Fibroblast of peridontal ligament (primary cell): ENCODE measurements at regions not wholly inside any gene's neighbourhood (a gene's known extent, or its start where the extent isn't known, plus 50 kb on each side); places are given as distances from the start of the nearest gene placed in this dataset.
"Not testable (repeated sequence)": the region's sequence is repeated elsewhere in the genome, so short reads cannot be mapped to it uniquely, and the experiment has no call there.

Source experiments
- DNase-seq: peaks from one replicate; pipeline ENCODE4 v3.0.0-alpha.2; 2010; ENCODE audit errors: extremely low read depth

DNA sequence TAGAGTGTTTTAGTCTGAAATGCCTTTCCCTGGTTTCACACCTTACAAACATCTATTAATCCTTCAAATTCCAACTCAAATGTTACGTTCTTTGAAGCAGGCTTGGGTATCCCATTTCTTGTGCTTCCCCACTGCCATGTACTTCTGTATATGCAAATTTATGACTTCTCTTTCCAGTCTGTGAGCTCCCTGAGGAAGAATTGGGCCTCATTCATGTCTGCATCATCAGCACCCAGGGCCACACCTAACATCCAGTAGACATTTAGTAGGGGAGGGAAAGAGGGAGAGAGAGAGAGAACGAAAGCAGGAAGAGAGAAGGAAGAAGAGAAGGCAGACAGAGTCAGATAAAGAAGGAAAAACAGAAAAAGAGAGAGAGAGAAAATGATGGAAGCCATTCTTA is 53.3 kb upstream of the KY start:
- no peak for DNase-seq

DNA sequence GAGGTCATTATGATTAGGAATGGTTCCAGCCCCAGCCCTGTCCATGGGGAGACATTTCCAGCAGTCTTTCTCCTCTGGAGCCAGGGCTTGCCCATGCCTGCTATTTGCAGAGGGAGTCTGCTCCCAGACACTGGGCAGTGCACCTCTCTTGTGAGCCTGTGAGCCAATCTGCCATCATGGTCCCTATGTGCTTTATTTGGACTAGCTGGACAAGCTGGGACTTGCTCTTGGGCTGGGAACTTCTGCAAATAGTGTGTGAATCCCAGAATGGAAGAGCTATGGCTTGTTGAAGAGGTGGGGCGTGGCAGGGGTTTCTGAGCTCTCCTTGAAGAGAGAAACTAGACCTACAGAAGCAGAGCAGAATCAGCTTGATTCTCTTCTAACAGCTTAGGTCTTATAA is 53.7 kb upstream of the KY start:
- no peak for DNase-seq

DNA sequence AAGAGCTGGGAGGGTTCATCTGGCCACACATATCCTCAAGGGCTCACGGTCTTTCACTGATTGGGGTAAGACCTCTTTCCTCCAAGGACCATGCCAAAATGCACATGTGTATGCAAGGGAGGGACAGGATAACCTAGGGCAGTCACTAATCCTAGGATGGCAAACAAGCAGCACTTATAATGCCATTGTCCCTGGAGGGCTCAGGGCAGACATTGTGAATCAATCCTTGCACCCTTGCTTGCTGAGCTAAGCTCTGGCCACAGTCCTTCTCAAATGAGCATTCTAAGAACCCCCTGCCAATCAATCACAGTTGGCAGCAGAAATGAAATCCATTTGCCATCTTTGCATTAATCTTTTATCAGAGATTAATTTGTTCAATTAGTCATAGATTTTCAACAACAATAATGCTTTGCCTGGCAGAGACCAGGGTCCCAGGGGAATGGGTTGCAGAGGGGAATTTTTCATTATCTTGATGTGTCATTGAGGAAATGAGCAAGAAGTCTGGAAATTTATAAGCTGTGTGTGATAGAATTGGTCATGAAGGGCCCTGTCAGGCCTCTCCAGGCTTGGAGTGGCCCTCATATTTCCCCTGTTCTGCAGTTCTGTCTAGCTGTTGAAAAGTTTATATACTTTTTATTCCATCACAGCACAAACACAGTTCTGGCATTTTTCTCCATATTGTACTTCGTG is 57.2 kb upstream of the KY start:
- DNase-seq, result no peak

DNA sequence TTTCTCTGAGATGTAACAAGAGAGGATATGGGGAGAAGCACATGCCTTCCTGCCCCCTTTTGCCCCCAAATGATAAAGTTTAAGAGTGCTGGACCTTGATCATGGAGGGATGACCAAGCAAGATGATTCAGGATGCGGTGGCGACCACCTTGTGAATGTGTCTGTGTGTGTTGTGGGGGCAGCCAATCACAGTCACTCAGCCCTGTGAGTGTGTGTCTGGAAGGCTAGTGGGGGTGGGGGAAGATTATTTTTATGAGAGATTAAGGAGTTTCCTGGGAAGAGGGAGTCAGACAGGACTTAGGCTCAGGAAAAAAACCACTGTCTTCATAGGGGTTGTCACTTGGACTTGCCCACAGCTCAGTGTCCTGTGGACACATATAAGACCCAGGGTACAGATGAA is 57.8 kb upstream of the KY start:
- DNase-seq, result no peak

DNA sequence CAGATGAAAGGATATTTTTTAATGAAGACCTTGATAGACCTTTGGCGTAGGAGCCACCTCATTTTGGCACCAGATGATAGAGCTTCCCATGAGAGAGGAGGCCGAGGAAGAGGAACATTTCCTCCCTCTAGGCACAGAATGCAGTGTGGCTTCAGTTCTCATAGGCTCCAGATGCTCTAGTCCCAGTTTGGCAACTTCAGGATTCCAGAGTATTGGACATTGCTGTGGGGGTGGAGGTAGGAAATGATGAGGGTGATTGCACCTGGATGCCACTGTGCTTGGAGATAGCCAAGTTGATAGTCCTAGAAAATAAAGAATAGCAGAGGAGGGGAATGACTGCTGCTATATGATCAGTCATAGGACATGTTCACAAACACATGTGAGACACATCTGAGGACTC is 58.3 kb upstream of the KY start:
- no peak for DNase-seq

DNA sequence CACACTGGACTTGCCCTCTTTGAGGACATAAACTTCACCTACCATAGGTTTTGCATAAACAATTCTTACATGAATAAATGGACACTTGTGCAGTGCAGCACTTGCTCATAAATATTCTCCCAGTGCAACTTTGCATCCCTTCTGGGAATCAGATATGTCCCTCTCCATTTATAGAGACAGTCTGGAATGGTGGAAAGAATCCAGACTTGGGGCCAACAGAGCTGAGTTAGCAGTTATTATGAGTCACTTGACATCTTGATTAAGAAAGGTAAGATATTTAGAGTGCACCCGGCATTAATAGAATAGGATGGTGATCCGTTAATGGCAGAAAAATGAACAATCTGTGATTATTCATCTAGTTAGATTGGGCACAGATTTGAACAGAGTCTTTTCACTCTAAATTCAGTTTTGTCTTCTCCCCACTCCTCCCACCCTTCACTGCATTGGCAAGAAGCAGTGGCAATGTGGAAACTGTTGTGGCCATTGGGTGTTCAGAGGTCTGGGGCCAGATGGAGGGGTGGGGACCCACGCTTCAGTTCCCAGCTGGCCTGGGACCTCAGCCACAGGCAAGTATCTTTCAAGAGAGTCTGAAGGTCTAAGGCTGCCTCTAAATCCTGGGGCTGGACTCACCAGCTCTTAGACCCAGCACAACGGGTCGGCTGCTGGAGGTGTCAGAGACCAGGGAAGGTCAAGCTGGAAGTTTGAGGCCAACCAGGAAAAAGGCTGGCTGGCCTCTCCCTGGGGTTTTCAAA is 58.9 kb upstream of the KY start:
- peak; percentile 36 for DNase-seq

DNA sequence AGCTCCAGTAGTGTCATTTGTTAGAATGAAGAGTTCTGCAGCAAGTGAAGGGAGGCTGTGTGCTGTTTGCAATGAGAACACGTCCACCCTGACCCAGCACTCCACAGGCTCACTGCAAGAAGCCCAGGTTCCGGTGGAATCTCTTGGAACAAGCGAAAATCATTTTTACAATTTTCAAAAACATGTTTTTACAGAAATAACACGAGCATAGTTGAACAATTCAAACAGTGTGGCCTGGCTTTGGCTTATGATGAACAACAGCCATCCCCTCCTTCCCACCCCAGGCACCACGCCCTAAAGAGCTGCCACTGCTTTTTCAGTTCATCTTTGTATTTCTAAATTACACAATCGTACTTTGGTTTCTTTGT is 59.5 kb upstream of the KY start:
- DNase-seq, result no peak

DNA sequence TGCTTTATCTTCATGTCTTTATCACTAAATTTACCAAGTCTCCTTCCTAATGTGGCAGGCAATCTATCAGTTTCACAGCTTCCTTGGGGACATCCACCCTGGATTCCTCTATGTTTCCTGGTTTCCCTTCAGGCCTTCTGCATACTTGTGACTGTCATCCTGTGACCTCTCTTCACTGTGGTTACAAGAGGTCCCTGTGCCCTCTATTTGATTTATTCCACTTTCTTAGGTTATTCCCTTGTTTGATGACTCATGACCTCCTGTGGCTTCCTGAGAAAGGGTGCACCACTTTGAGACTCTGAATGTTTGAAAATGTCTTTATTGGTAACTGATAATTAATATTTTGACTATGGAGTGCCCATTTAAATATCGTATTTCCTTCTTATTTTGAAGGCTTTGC is 60.5 kb upstream of the KY start:
- DNase-seq, result no peak

DNA sequence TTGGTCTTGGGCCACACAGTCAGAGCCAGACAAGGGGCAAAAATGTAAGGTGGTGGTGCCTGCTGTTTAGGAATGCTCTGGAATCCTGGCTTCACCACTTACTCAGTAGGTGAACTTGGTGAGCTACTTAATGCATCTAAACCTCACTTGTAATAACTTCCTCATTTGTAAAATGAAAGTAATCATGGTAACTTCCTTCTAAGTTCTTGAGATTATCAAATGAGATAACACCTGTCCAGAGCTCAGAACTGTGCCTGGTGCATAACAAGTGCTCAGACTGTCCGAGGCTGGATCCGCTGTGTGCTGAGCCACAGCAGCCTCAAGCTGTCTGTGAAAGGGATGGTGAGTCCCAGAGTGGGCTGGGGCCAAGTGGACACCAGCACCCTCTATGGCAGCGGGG is 62.8 kb upstream of the KY start:
- DNase-seq, result no peak

DNA sequence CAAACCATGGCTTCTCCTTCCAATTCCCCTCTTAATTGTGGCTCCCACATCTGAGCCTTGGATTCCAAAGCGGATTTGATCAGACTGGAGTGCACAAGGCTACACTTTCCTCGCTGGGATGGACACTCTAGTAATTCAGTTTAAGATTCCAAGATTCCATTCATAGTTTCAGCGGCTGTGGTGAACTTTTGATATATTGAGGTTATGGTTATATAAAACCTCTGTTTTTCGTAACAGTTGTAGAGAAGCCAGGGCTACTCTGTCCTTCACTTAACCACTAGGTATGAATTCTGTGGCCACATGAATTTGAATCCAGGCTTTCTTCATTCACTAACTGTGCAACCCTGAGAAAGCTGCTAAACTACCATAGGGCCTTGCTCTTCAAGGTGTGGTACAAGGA is 67.9 kb upstream of the KY start:
- peak; percentile 15 for DNase-seq

DNA sequence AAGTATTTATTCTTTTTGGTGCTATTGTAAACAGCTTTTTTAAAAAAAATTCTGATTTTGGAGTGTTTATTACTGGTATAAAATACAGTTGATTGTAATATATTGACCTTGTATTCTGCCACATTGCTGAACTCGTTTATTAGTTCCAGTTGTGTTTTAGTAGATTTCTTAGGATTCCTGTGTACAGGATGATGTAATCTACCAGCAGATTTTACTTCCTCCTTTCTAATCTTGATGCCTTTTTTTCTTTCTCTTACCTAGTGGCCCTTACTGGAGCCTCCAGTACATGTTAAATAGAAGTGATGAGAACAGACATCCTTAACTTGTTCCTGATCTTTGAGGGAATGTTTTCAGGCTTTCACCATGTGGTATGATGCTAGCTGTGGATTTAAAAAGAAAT is 70.4 kb upstream of the KY start:
- peak; percentile 22 for DNase-seq

DNA sequence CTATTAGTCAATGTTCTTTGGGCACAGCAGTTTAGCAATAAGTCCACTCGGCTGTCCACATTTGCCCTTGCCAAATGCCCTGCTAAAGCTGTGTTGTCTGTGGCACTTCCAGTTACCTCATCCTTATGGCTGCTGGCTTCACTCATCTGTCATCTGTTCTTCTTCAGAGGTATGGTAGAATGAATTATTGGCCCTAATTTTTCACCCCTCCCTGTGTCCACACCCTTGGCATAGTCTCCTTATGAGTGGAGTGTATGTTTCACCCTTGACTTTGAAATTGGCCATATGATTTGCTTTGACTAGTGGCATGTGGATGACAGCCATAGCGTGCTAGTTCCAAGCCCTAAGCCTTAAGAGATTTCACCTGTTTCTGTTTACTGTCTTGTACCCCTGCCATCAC is 72.1 kb upstream of the EPHB1 start:
- DNase-seq, result no peak

DNA sequence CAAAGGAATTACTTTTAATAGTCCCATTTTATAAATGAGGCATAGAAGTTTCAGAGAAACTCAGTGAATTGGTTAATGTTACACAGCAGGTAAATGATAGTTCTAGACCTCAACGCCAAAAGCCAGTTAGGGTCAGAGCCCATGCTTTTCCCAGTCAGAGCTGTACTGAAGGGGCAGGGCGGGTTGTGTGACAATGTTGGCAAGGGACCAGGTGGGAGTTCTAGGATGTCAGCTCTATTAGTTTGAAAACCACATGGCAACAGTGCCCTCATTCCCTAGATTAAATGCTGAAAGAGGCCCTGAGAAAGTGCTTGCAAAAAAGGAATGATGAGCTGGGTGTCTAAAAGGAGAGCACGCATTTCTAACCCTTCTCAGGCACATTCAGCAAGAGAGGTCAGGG is 65.4 kb upstream of the EPHB1 start:
- no peak for DNase-seq

DNA sequence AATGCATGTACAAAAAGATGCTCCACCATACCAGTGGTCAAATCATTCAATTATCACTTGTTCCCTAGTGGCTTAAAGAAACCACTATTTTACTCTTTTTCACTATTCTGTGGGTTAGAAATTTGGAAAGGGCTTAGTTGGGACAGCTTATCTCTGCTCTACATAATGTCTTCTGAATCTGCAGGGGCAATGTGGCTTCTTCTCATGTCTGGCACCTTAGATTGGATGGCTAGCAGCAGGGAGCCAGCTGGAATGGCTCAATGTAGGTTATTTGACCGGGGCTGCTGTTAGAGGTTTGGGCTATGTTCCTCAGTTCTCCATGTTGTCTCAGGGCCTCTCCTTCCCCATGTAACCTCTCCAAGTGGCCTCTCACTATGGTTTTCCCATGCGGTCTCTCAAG is 57.5 kb upstream of the EPHB1 start:
- no peak for DNase-seq

DNA sequence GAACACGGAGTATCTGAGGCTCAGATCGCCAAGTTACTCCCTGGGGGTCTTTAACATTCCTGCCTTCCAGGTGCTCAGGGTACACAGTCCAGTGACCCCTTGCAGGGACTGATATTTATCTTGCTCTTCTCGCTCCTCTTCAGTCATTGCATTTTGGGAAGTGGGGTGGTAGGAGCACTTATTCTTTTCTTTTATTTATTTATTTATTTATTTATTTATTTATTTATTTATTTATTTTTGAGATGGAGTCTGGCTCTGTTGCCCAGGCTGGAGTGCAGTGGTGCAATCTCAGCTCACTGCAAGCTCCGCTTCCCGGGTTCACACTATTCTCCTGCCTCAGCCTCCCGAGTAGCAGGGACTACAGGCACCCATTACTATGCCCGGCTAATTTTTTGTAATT is 55.0 kb upstream of the EPHB1 start:
- not testable (repeated sequence) for DNase-seq

DNA sequence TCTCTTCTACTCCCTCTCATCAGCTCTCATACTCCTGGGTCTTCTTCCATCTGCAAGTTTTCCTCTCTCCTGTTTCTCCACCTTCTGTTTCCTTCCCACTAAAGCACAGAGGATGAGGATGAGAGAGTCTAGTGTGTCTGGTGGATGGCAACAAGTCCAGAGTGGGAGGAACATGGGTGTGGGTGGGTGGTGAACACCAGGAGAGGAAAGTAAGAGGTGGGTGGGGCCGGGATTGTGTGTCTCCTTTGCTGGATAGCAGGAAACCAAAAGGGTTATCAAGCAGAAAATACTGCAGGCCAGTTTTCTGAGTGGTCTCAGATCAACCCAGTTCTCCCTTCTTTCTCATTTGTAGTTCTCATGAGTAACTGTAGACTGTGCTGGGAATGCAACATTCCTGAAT is 52.9 kb upstream of the EPHB1 start:
- no peak for DNase-seq

DNA sequence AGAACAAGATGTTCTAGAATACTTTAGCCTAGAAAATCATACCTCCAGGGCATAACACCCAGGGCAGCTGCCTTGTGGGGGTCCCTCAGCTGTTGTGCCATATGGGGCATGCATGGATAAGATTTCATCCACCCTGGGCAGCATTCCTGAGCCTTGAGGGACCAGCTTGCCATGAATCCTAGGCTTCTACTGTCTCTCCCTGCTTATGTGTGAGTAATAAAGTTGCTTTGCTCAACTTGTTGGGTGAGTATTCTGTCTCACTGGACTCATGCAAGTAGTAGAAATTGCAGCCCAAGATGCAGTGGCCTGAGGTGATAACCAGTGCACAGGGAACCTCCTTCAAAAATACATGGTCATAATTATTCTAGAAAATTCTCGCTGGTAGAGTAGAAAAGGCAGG is 52.1 kb upstream of the EPHB1 start:
- DNase-seq, result no peak
